ENCODE measurements at regions not wholly inside any gene's neighbourhood (a gene's known extent, or its start where the extent isn't known, plus 50 kb on each side); places are given as distances from the start of the nearest gene placed in this dataset.

- TF ChIP-seq, protein P1, sequence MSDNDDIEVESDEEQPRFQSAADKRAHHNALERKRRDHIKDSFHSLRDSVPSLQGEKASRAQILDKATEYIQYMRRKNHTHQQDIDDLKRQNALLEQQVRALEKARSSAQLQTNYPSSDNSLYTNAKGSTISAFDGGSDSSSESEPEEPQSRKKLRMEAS (IDR thresholded peaks at IDR 0.05; ENCODE audit: low read depth, low read length), result no peak
- TF ChIP-seq CTCF (IDR thresholded peaks at IDR 0.05; ENCODE audit: low read depth, low read length) (no peak), POLR2A (IDR thresholded peaks at IDR 0.05; ENCODE audit: extremely low read depth, insufficient read length) (no peak), MYC (IDR thresholded peaks at IDR 0.05; ENCODE audit: low read depth, low read length) (no peak)
Measured at GRCh38 chr2:64753399-64753798, 99.7 kb upstream of the SERTAD2 start.

Data from NB4 (cell line).